Ishikawa (cell line): ENCODE measurements at regions not wholly inside any gene's neighbourhood (a gene's known extent, or its start where the extent isn't known, plus 50 kb on each side); places are given as distances from the start of the nearest gene placed in this dataset.

Experiments used
- CEBPB ChIP-seq: IDR thresholded peaks from 2 replicates; pipeline ENCODE4 v1.6.1; 2012
- CREB1 ChIP-seq: IDR thresholded peaks from 2 replicates; pipeline ENCODE4 v1.6.1; 2012; ENCODE audit warnings: low read depth
- EGR1 ChIP-seq: IDR thresholded peaks from 2 replicates; pipeline ENCODE4 v1.6.1; 2012
- EP300 ChIP-seq: IDR thresholded peaks from 2 replicates; pipeline ENCODE4 v1.6.1; 2012; ENCODE audit warnings: borderline replicate concordance
- NFIC ChIP-seq: IDR thresholded peaks from 2 replicates; pipeline ENCODE4 v1.6.1; 2012
- RAD21 ChIP-seq: IDR thresholded peaks from 2 replicates; pipeline ENCODE4 v1.6.1; 2012; ENCODE audit warnings: low read depth
- TAF1 ChIP-seq: IDR thresholded peaks from 2 replicates; pipeline ENCODE4 v1.6.1; 2012; ENCODE audit warnings: low read depth, mild to moderate bottlenecking
- TCF12 ChIP-seq: IDR thresholded peaks from 2 replicates; pipeline ENCODE4 v1.6.1; 2012; ENCODE audit warnings: low read depth
- TEAD4 ChIP-seq: IDR thresholded peaks from 2 replicates; pipeline ENCODE4 v1.6.1; 2012
- YY1 ChIP-seq: IDR thresholded peaks from 2 replicates; pipeline ENCODE4 v1.6.1; 2012; ENCODE audit warnings: low read depth
- ZBTB7A ChIP-seq: IDR thresholded peaks from 2 replicates; pipeline ENCODE4 v1.6.1; 2012; ENCODE audit warnings: low read depth
- TF ChIP-seq, protein P1 (sequence below): IDR thresholded peaks from 2 replicates; pipeline ENCODE4 v1.6.1; 2012; ENCODE audit warnings: low read depth, mild to moderate bottlenecking
- TF ChIP-seq, protein P2 (sequence below): IDR thresholded peaks from 2 replicates; pipeline ENCODE4 v1.6.1; 2012
- TF ChIP-seq, protein P3 (sequence below): IDR thresholded peaks from 2 replicates; pipeline ENCODE4 v1.6.1; 2012

DNA sequence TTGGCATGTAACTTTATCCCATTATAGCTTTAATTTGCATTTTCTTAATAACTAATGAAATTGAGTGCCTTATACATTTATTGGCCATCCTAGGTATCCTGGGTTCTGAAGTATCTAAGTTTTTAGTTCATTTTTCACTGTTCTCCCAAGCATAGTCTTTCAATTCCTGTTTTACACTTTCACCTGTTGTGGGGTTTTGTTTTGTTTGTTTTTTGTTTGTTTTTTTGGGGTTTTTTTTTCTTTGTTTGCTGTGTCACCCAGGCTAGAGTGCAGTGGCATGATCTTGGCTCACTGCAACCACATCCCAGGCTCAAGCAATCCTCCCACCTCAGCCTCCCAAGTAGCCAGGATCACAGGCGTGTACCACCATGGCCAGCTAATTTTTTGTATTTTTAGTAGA is 83.1 kb upstream of the GADL1 start:
- TF ChIP-seq EP300 = no peak
- TF ChIP-seq YY1 = no peak
- TF ChIP-seq, protein P1, sequence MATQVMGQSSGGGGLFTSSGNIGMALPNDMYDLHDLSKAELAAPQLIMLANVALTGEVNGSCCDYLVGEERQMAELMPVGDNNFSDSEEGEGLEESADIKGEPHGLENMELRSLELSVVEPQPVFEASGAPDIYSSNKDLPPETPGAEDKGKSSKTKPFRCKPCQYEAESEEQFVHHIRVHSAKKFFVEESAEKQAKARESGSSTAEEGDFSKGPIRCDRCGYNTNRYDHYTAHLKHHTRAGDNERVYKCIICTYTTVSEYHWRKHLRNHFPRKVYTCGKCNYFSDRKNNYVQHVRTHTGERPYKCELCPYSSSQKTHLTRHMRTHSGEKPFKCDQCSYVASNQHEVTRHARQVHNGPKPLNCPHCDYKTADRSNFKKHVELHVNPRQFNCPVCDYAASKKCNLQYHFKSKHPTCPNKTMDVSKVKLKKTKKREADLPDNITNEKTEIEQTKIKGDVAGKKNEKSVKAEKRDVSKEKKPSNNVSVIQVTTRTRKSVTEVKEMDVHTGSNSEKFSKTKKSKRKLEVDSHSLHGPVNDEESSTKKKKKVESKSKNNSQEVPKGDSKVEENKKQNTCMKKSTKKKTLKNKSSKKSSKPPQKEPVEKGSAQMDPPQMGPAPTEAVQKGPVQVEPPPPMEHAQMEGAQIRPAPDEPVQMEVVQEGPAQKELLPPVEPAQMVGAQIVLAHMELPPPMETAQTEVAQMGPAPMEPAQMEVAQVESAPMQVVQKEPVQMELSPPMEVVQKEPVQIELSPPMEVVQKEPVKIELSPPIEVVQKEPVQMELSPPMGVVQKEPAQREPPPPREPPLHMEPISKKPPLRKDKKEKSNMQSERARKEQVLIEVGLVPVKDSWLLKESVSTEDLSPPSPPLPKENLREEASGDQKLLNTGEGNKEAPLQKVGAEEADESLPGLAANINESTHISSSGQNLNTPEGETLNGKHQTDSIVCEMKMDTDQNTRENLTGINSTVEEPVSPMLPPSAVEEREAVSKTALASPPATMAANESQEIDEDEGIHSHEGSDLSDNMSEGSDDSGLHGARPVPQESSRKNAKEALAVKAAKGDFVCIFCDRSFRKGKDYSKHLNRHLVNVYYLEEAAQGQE = no peak
- no peak for TF ChIP-seq TAF1
- TF ChIP-seq CREB1 = no peak
- TF ChIP-seq RAD21 = no peak
- TF ChIP-seq ZBTB7A = no peak
- TF ChIP-seq, protein P2, sequence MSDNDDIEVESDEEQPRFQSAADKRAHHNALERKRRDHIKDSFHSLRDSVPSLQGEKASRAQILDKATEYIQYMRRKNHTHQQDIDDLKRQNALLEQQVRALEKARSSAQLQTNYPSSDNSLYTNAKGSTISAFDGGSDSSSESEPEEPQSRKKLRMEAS = no peak
- TF ChIP-seq CEBPB = no peak
- TF ChIP-seq EGR1 = no peak
- TF ChIP-seq TCF12 = no peak
- no peak for TF ChIP-seq TEAD4
- TF ChIP-seq, protein P3, sequence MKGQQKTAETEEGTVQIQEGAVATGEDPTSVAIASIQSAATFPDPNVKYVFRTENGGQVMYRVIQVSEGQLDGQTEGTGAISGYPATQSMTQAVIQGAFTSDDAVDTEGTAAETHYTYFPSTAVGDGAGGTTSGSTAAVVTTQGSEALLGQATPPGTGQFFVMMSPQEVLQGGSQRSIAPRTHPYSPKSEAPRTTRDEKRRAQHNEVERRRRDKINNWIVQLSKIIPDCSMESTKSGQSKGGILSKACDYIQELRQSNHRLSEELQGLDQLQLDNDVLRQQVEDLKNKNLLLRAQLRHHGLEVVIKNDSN = no peak
- no peak for TF ChIP-seq NFIC
